ENCODE measurements at regions not wholly inside any gene's neighbourhood (a gene's known extent, or its start where the extent isn't known, plus 50 kb on each side); places are given as distances from the start of the nearest gene placed in this dataset.

DNA sequence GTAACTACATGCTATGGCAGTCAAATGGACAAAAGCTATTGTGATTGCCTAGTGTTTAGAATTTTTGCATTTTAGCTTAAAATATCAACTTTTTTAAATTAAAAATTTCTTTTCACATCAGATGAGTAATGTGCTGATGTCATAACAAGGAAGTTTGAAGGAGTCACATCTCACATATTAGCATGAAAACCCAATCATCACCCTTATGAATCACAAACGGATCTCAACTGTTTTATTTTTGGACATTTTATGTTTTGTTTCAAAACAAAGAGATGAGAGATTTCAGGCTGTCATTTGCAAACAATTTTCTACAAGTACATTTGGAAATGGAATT is 53.6 kb upstream of the TRERF1 start:
- no peaks in the 10 kb centered on the region for H3K4me1 Mint-ChIP-seq
- H3K27me3 Mint-ChIP-seq (ENCODE audit: low read depth) = no peaks in the 10 kb centered on the region; the same call in none of the 2 replicates
- DNase-seq (ENCODE audit: low spot score) (no peak), ATAC-seq (no peak)
- no peak overlapping the region for H3K4me3 Mint-ChIP-seq
- no peaks in the 10 kb centered on the region for H3K36me3 Mint-ChIP-seq
- POLR2A ChIA-PET = no interaction called here
- no peak overlapping the region for H3K27ac Mint-ChIP-seq
- TF ChIP-seq NR3C1 (CRISPR knock-in tag; conservative IDR thresholded peaks at IDR 0.05; ENCODE audit: low read depth) (no peak), ZNF416 (CRISPR knock-in tag; IDR thresholded peaks at IDR 0.05) (no peak), SMAD3 (CRISPR knock-in tag; IDR thresholded peaks at IDR 0.05; ENCODE audit: borderline replicate concordance) (no peak), SP1 (CRISPR knock-in tag; conservative IDR thresholded peaks at IDR 0.05) (no peak), NR2C2 (CRISPR knock-in tag; IDR thresholded peaks at IDR 0.05) (no peak), ETV6 (CRISPR knock-in tag; IDR thresholded peaks at IDR 0.05) (no peak), CREB1 (CRISPR knock-in tag; IDR thresholded peaks at IDR 0.05) (no peak)
- TF ChIP-seq, protein P1, sequence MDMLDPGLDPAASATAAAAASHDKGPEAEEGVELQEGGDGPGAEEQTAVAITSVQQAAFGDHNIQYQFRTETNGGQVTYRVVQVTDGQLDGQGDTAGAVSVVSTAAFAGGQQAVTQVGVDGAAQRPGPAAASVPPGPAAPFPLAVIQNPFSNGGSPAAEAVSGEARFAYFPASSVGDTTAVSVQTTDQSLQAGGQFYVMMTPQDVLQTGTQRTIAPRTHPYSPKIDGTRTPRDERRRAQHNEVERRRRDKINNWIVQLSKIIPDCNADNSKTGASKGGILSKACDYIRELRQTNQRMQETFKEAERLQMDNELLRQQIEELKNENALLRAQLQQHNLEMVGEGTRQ (CRISPR knock-in tag; IDR thresholded peaks at IDR 0.05) = no peak
- TF ChIP-seq, protein P2, sequence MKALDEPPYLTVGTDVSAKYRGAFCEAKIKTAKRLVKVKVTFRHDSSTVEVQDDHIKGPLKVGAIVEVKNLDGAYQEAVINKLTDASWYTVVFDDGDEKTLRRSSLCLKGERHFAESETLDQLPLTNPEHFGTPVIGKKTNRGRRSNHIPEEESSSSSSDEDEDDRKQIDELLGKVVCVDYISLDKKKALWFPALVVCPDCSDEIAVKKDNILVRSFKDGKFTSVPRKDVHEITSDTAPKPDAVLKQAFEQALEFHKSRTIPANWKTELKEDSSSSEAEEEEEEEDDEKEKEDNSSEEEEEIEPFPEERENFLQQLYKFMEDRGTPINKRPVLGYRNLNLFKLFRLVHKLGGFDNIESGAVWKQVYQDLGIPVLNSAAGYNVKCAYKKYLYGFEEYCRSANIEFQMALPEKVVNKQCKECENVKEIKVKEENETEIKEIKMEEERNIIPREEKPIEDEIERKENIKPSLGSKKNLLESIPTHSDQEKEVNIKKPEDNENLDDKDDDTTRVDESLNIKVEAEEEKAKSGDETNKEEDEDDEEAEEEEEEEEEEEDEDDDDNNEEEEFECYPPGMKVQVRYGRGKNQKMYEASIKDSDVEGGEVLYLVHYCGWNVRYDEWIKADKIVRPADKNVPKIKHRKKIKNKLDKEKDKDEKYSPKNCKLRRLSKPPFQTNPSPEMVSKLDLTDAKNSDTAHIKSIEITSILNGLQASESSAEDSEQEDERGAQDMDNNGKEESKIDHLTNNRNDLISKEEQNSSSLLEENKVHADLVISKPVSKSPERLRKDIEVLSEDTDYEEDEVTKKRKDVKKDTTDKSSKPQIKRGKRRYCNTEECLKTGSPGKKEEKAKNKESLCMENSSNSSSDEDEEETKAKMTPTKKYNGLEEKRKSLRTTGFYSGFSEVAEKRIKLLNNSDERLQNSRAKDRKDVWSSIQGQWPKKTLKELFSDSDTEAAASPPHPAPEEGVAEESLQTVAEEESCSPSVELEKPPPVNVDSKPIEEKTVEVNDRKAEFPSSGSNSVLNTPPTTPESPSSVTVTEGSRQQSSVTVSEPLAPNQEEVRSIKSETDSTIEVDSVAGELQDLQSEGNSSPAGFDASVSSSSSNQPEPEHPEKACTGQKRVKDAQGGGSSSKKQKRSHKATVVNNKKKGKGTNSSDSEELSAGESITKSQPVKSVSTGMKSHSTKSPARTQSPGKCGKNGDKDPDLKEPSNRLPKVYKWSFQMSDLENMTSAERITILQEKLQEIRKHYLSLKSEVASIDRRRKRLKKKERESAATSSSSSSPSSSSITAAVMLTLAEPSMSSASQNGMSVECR (CRISPR knock-in tag; IDR thresholded peaks at IDR 0.05; ENCODE audit: borderline replicate concordance) = no peak
- H3K9me3 Mint-ChIP-seq = peaks cover 3% of the 10 kb centered on the region; the same call in 1 of the 2 replicates
- CTCF ChIA-PET = no interaction called here

DNA sequence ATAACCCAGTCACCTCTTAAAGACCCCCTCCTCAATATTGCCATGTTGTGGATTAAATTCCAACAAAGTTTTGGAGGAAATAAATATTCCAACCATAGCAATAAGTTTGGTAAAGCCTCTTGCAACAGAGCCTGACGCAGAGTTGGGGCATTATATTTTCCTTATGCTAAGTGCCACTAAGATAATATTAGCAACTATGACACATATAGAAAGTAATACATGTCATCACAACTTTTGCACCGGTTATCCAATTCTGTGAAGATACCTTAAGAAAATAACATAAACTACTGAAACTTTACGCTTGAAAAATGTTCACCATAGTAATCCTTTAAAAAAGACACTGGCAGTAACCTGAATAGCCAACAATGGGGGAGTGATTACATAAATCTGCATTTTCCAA is 52.2 kb upstream of the TRERF1 start:
- Mint-ChIP-seq H3K4me1 (no peaks in the 10 kb centered on the region), H3K27me3 (ENCODE audit: low read depth) (no peaks in the 10 kb centered on the region; the same call in none of the 2 replicates), H3K36me3 (no peaks in the 10 kb centered on the region), H3K27ac (no peak overlapping the region), H3K9me3 (peaks cover 3% of the 10 kb centered on the region; the same call in 1 of the 2 replicates), H3K4me3 (no peak overlapping the region)
- DNase-seq (ENCODE audit: low spot score) (no peak), ATAC-seq (no peak)
- POLR2A ChIA-PET = no interaction called here
- CTCF ChIA-PET = no interaction called here
- TF ChIP-seq, protein P3, sequence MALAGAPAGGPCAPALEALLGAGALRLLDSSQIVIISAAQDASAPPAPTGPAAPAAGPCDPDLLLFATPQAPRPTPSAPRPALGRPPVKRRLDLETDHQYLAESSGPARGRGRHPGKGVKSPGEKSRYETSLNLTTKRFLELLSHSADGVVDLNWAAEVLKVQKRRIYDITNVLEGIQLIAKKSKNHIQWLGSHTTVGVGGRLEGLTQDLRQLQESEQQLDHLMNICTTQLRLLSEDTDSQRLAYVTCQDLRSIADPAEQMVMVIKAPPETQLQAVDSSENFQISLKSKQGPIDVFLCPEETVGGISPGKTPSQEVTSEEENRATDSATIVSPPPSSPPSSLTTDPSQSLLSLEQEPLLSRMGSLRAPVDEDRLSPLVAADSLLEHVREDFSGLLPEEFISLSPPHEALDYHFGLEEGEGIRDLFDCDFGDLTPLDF (CRISPR knock-in tag; IDR thresholded peaks at IDR 0.05) = no peak
- TF ChIP-seq ZNF138 (CRISPR knock-in tag; conservative IDR thresholded peaks at IDR 0.05) = no peak
- no peak for TF ChIP-seq SOX15 (CRISPR knock-in tag; IDR thresholded peaks at IDR 0.05)
- no peak for TF ChIP-seq ESRRA (CRISPR knock-in tag; IDR thresholded peaks at IDR 0.05; ENCODE audit: borderline replicate concordance)
- TF ChIP-seq, protein P4, sequence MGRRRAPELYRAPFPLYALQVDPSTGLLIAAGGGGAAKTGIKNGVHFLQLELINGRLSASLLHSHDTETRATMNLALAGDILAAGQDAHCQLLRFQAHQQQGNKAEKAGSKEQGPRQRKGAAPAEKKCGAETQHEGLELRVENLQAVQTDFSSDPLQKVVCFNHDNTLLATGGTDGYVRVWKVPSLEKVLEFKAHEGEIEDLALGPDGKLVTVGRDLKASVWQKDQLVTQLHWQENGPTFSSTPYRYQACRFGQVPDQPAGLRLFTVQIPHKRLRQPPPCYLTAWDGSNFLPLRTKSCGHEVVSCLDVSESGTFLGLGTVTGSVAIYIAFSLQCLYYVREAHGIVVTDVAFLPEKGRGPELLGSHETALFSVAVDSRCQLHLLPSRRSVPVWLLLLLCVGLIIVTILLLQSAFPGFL (CRISPR knock-in tag; IDR thresholded peaks at IDR 0.05; ENCODE audit: borderline replicate concordance) = no peak
- TF ChIP-seq, protein P5, sequence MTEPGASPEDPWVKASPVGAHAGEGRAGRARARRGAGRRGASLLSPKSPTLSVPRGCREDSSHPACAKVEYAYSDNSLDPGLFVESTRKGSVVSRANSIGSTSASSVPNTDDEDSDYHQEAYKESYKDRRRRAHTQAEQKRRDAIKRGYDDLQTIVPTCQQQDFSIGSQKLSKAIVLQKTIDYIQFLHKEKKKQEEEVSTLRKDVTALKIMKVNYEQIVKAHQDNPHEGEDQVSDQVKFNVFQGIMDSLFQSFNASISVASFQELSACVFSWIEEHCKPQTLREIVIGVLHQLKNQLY (CRISPR knock-in tag; IDR thresholded peaks at IDR 0.05) = no peak
- no peak for TF ChIP-seq NFE2L1 (CRISPR knock-in tag; IDR thresholded peaks at IDR 0.05)
- no peak for TF ChIP-seq GABPB1 (CRISPR knock-in tag; IDR thresholded peaks at IDR 0.05)
- TF ChIP-seq MXD4 (CRISPR knock-in tag; IDR thresholded peaks at IDR 0.05; ENCODE audit: borderline replicate concordance) = no peak
- TF ChIP-seq NFATC4 (CRISPR knock-in tag; IDR thresholded peaks at IDR 0.05) = no peak
- TF ChIP-seq, protein P6, sequence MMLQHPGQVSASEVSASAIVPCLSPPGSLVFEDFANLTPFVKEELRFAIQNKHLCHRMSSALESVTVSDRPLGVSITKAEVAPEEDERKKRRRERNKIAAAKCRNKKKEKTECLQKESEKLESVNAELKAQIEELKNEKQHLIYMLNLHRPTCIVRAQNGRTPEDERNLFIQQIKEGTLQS (CRISPR knock-in tag; conservative IDR thresholded peaks at IDR 0.05) = no peak
- no peak for TF ChIP-seq ELF4 (CRISPR knock-in tag; IDR thresholded peaks at IDR 0.05; ENCODE audit: low read depth)
- no peak for TF ChIP-seq ZNF219 (CRISPR knock-in tag; IDR thresholded peaks at IDR 0.05; ENCODE audit: borderline replicate concordance)
- no peak for TF ChIP-seq KAT7 (CRISPR knock-in tag; IDR thresholded peaks at IDR 0.05; ENCODE audit: borderline replicate concordance)
- TF ChIP-seq NR2C2 (CRISPR knock-in tag; IDR thresholded peaks at IDR 0.05) = no peak
- TF ChIP-seq, protein P7, sequence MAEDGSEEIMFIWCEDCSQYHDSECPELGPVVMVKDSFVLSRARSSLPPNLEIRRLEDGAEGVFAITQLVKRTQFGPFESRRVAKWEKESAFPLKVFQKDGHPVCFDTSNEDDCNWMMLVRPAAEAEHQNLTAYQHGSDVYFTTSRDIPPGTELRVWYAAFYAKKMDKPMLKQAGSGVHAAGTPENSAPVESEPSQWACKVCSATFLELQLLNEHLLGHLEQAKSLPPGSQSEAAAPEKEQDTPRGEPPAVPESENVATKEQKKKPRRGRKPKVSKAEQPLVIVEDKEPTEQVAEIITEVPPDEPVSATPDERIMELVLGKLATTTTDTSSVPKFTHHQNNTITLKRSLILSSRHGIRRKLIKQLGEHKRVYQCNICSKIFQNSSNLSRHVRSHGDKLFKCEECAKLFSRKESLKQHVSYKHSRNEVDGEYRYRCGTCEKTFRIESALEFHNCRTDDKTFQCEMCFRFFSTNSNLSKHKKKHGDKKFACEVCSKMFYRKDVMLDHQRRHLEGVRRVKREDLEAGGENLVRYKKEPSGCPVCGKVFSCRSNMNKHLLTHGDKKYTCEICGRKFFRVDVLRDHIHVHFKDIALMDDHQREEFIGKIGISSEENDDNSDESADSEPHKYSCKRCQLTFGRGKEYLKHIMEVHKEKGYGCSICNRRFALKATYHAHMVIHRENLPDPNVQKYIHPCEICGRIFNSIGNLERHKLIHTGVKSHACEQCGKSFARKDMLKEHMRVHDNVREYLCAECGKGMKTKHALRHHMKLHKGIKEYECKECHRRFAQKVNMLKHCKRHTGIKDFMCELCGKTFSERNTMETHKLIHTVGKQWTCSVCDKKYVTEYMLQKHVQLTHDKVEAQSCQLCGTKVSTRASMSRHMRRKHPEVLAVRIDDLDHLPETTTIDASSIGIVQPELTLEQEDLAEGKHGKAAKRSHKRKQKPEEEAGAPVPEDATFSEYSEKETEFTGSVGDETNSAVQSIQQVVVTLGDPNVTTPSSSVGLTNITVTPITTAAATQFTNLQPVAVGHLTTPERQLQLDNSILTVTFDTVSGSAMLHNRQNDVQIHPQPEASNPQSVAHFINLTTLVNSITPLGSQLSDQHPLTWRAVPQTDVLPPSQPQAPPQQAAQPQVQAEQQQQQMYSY (CRISPR knock-in tag; IDR thresholded peaks at IDR 0.05) = no peak
